KMS-11 (cell line): ENCODE measurements at regions not wholly inside any gene's neighbourhood (a gene's known extent, or its start where the extent isn't known, plus 50 kb on each side); places are given as distances from the start of the nearest gene placed in this dataset.
"Not testable (repeated sequence)": the region's sequence is repeated elsewhere in the genome, so short reads cannot be mapped to it uniquely, and the experiment has no call there.

ENCODE experiments used
- H2AFZ ChIP-seq: fragments of 200-600 bp; sonication (generic); 2 replicates; pipeline ENCODE4 v1.6.1; 2016; ENCODE audit warnings: antibody characterized with exemption, mixed run types, low read depth
- H3K27ac ChIP-seq: fragments of 200-600 bp; sonication (generic); 2 replicates; pipeline ENCODE4 v1.6.1; 2016; ENCODE audit warnings: mild to moderate bottlenecking, mixed run types
- H3K27me3 ChIP-seq: fragments of 200-600 bp; sonication (generic); 2 replicates; pipeline ENCODE4 v1.6.1; 2017; ENCODE audit warnings: mild to moderate bottlenecking, low read depth, mixed run types, moderate library complexity; ENCODE audit not compliant: insufficient read depth
- H3K36me3 ChIP-seq: fragments of 200-600 bp; sonication (generic); 2 replicates; pipeline ENCODE4 v1.6.1; 2017; ENCODE audit warnings: mild to moderate bottlenecking, mixed run types; ENCODE audit not compliant: insufficient read depth
- H3K4me1 ChIP-seq: fragments of 200-600 bp; sonication (generic); 2 replicates; pipeline ENCODE4 v1.6.1; 2016; ENCODE audit warnings: mild to moderate bottlenecking, low read depth, mixed run types; ENCODE audit not compliant: poor library complexity, severe bottlenecking
- H3K4me2 ChIP-seq: fragments of 200-600 bp; sonication (generic); 2 replicates; pipeline ENCODE4 v1.7.0; 2016; ENCODE audit warnings: mild to moderate bottlenecking, mixed run types
- H3K4me3 ChIP-seq: fragments of 200-600 bp; sonication (generic); IDR thresholded peaks from 2 replicates; pipeline ENCODE4 v1.6.1; 2017; ENCODE audit warnings: low read depth, low read length, mixed read lengths; ENCODE audit not compliant: insufficient read depth
- H3K79me2 ChIP-seq: fragments of 200-600 bp; sonication (generic); 2 replicates; pipeline ENCODE4 v1.6.1; 2016; ENCODE audit warnings: low read depth, mixed run types; ENCODE audit not compliant: insufficient read depth
- H3K9ac ChIP-seq: fragments of 200-600 bp; sonication (generic); 2 replicates; pipeline ENCODE4 v1.6.1; 2016; ENCODE audit warnings: mild to moderate bottlenecking, mixed run types
- H4K20me1 ChIP-seq: fragments of 200-600 bp; sonication (generic); 2 replicates; pipeline ENCODE4 v1.6.1; 2016; ENCODE audit warnings: mild to moderate bottlenecking, mixed run types; ENCODE audit not compliant: insufficient read depth
- CTCF ChIP-seq: fragments of 200-600 bp; sonication (generic); conservative IDR thresholded peaks from 2 replicates; pipeline ENCODE4 v1.6.1; 2017; ENCODE audit warnings: low read depth, mild to moderate bottlenecking, antibody characterized with exemption, low read length, moderate library complexity, mixed read lengths

GRCh38 chr4:132479543-132479942 lies 669.6 kb upstream of the PCDH10 start:
- H2AFZ ChIP-seq, result no peak overlapping the region
- no peak overlapping the region for H3K4me2 ChIP-seq
- H3K79me2 ChIP-seq, result no peaks in the 10 kb centered on the region
- H3K9ac ChIP-seq, result no peak overlapping the region
- no peaks in the 10 kb centered on the region for H3K27me3 ChIP-seq
- TF ChIP-seq CTCF, result no peak
- no peaks in the 10 kb centered on the region for H4K20me1 ChIP-seq
- H3K4me1 ChIP-seq, result no peaks in the 10 kb centered on the region
- H3K4me3 ChIP-seq, result no peak overlapping the region
- H3K36me3 ChIP-seq, result no peaks in the 10 kb centered on the region; the same call in 1 of the 2 replicates
- no peak overlapping the region for H3K27ac ChIP-seq

- Histone ChIP-seq H3K4me3 (no peak overlapping the region), H3K27ac (no peak overlapping the region), H3K9ac (no peak overlapping the region), H3K36me3 (no peaks in the 10 kb centered on the region), H3K27me3 (no peaks in the 10 kb centered on the region), H3K4me2 (no peak overlapping the region), H3K79me2 (no peaks in the 10 kb centered on the region), H3K4me1 (no peaks in the 10 kb centered on the region), H2AFZ (no peak overlapping the region), H4K20me1 (no peaks in the 10 kb centered on the region)
- no peak for TF ChIP-seq CTCF
Observed at GRCh38 chr4:132488555-132488954, 660.5 kb upstream of the PCDH10 start.

GRCh38 chr4:132493476-132493875 lies 655.6 kb upstream of the PCDH10 start:
- no peaks in the 10 kb centered on the region for H4K20me1 ChIP-seq
- no peak overlapping the region for H2AFZ ChIP-seq
- no peaks in the 10 kb centered on the region for H3K27me3 ChIP-seq
- no peaks in the 10 kb centered on the region for H3K4me1 ChIP-seq
- H3K27ac ChIP-seq, result no peak overlapping the region
- H3K79me2 ChIP-seq, result no peaks in the 10 kb centered on the region
- TF ChIP-seq CTCF, result no peak
- no peak overlapping the region for H3K4me3 ChIP-seq
- no peaks in the 10 kb centered on the region for H3K36me3 ChIP-seq
- H3K9ac ChIP-seq, result no peak overlapping the region
- no peak overlapping the region for H3K4me2 ChIP-seq

- not testable (repeated sequence) for H3K9ac ChIP-seq, H3K27me3 ChIP-seq, H4K20me1 ChIP-seq, H2AFZ ChIP-seq, H3K4me2 ChIP-seq, H3K36me3 ChIP-seq, H3K4me3 ChIP-seq, H3K27ac ChIP-seq, H3K79me2 ChIP-seq, H3K4me1 ChIP-seq
Observed at GRCh38 chr4:132495267-132495812, 653.8 kb upstream of the PCDH10 start.

GRCh38 chr4:132498215-132498614 lies 650.9 kb upstream of the PCDH10 start:
- TF ChIP-seq CTCF, result no peak
- Histone ChIP-seq H3K9ac (no peak overlapping the region), H3K4me1 (no peaks in the 10 kb centered on the region), H3K27ac (no peak overlapping the region), H3K27me3 (no peaks in the 10 kb centered on the region), H3K4me2 (no peak overlapping the region), H4K20me1 (no peaks in the 10 kb centered on the region), H3K4me3 (no peak overlapping the region), H3K36me3 (no peaks in the 10 kb centered on the region; the same call in 1 of the 2 replicates), H2AFZ (no peak overlapping the region), H3K79me2 (no peaks in the 10 kb centered on the region)
